ENCODE measurements at regions not wholly inside any gene's neighbourhood (a gene's known extent, or its start where the extent isn't known, plus 50 kb on each side); places are given as distances from the start of the nearest gene placed in this dataset.
A peak's percentile ranks its signal among the peaks of the same experiment; 100 is the strongest.

- DNase-seq (ENCODE audit: low spot score), result peak; percentile 44
These were observed 179.3 kb upstream of the CIBAR2 start for GRCh38 chr16:85291302-85292148.

- DNase-seq (ENCODE audit: low spot score), result no peak
These were observed 181.2 kb upstream of the CIBAR2 start for GRCh38 chr16:85293458-85293857.

- DNase-seq (ENCODE audit: low spot score), result no peak
These were observed 181.8 kb upstream of the CIBAR2 start for GRCh38 chr16:85293904-85294642.

GRCh38 chr16:85294810-85295508, 182.7 kb upstream of the CIBAR2 start:
- no peak for DNase-seq (ENCODE audit: low spot score)

- DNase-seq (ENCODE audit: low spot score), result peak; percentile 32
These were observed 184.8 kb upstream of the CIBAR2 start for GRCh38 chr16:85296859-85297660.

GRCh38 chr16:85297881-85298280, 185.6 kb upstream of the CIBAR2 start:
- DNase-seq (ENCODE audit: low spot score), result no peak

GRCh38 chr16:85300406-85300968, 188.2 kb upstream of the CIBAR2 start:
- DNase-seq (ENCODE audit: low spot score), result no peak

- DNase-seq (ENCODE audit: low spot score), result no peak
These were observed 189.0 kb upstream of the CIBAR2 start for GRCh38 chr16:85301231-85301630.

- peak; percentile 73 for DNase-seq (ENCODE audit: low spot score)
These were observed 190.0 kb upstream of the CIBAR2 start for GRCh38 chr16:85302018-85302847.

- no peak for DNase-seq (ENCODE audit: low spot score)
These were observed 190.6 kb upstream of the CIBAR2 start for GRCh38 chr16:85302848-85303353.

GRCh38 chr16:85303354-85303883, 191.1 kb upstream of the CIBAR2 start:
- DNase-seq (ENCODE audit: low spot score), result no peak

- no peak for DNase-seq (ENCODE audit: low spot score)
These were observed 192.1 kb upstream of the CIBAR2 start for GRCh38 chr16:85304337-85304736.

GRCh38 chr16:85306071-85306792, 194.0 kb upstream of the CIBAR2 start:
- DNase-seq (ENCODE audit: low spot score), result peak; percentile 57

GRCh38 chr16:85306793-85307551, 194.7 kb upstream of the CIBAR2 start:
- DNase-seq (ENCODE audit: low spot score), result no peak

- no peak for DNase-seq (ENCODE audit: low spot score)
These were observed 195.5 kb upstream of the CIBAR2 start for GRCh38 chr16:85307552-85308364.

GRCh38 chr16:85308611-85309540, 196.6 kb upstream of the CIBAR2 start:
- DNase-seq (ENCODE audit: low spot score), result no peak
